ENCODE measurements at regions not wholly inside any gene's neighbourhood (a gene's known extent, or its start where the extent isn't known, plus 50 kb on each side); places are given as distances from the start of the nearest gene placed in this dataset.
"Not testable (repeated sequence)": the region's sequence is repeated elsewhere in the genome, so short reads cannot be mapped to it uniquely, and the experiment has no call there.

- not testable (repeated sequence) for TF ChIP-seq EZH2 (IDR thresholded peaks at IDR 0.05; ENCODE audit: insufficient read depth, low read length); CTCF (IDR thresholded peaks at IDR 0.05; ENCODE audit: insufficient read depth, low read depth, low read length)
These were observed 72.1 kb upstream of the SNX9 start for GRCh38 chr6:157750973-157751372.

Data from astrocyte (in vitro differentiated cells and primary cell).